ENCODE measurements at regions not wholly inside any gene's neighbourhood (a gene's known extent, or its start where the extent isn't known, plus 50 kb on each side); places are given as distances from the start of the nearest gene placed in this dataset.

DNA sequence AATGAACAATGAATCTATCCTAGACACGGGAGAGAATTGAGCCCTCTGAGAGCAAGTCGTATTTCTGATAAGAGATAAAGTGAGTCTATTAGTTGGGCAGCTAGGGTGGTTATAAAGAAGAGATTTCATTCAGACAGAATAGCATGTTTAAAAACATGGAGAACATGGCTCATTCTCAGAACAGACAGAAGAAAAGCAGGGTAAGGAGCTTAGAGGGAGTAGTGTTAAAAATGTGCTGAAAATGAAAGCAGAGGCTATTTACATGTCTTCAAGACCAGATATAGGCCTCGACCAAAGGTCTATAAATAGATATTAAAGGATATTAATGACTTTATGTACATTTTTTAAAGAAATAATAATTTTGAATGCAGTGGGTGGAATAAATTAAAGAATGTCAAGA is 149.5 kb downstream of the SLITRK1 start:
- H3K4me3 ChIP-seq (ENCODE audit: low read depth, low read length), result no peak overlapping the region
- TF ChIP-seq, protein P1, sequence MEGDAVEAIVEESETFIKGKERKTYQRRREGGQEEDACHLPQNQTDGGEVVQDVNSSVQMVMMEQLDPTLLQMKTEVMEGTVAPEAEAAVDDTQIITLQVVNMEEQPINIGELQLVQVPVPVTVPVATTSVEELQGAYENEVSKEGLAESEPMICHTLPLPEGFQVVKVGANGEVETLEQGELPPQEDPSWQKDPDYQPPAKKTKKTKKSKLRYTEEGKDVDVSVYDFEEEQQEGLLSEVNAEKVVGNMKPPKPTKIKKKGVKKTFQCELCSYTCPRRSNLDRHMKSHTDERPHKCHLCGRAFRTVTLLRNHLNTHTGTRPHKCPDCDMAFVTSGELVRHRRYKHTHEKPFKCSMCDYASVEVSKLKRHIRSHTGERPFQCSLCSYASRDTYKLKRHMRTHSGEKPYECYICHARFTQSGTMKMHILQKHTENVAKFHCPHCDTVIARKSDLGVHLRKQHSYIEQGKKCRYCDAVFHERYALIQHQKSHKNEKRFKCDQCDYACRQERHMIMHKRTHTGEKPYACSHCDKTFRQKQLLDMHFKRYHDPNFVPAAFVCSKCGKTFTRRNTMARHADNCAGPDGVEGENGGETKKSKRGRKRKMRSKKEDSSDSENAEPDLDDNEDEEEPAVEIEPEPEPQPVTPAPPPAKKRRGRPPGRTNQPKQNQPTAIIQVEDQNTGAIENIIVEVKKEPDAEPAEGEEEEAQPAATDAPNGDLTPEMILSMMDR (IDR thresholded peaks at IDR 0.05; ENCODE audit: low read depth, low read length), result no peak

- no peak overlapping the region for H3K4me3 ChIP-seq (ENCODE audit: low read depth, low read length)
- TF ChIP-seq, protein P1 (IDR thresholded peaks at IDR 0.05; ENCODE audit: low read depth, low read length), result no peak
Measured at GRCh38 chr13:83731113-83731512, 151.2 kb downstream of the SLITRK1 start.

DNA sequence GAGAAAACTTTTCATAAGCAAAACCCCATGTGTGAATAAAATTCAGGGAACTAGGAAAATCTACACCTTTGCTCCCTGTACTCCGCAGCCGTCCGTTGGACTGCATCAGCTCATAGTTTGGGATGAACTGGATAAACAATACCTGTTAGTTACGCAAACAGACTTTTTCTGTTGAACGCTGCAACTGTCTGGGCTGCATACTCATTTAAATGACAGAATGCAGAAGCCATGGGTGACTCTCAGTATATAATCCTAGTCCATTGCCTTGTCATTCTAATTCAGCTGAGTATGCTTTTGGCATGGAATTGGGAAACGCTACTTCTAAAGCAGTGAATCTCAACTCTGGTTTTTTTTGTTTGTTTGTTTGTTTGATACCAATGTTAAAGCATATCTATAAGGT is 151.6 kb downstream of the SLITRK1 start:
- no peak overlapping the region for H3K4me3 ChIP-seq (ENCODE audit: low read depth, low read length)
- TF ChIP-seq, protein P1 (IDR thresholded peaks at IDR 0.05; ENCODE audit: low read depth, low read length), result no peak

DNA sequence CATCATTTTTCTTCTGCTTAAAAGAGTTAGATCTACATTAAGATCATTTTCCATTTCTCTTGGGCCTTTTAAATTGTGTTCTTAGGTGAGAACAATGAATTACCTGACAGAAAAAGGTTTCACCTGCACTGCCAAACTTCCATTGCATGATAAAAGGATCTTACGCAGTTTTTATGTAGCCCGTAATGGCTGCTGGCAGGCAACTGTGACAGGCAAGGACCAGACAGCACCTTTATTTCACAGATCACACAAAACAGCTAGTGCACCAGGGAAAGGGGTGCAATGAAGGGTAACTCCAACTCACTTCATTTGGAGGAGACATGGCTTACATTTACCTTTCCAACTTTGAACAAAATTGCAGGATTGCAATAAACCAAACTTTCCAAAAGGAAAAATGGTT is 159.8 kb downstream of the SLITRK1 start:
- TF ChIP-seq, protein P1 (IDR thresholded peaks at IDR 0.05; ENCODE audit: low read depth, low read length), result no peak

GRCh38 chr13:83716121-83716520 is 166.2 kb downstream of the SLITRK1 start:
- TF ChIP-seq, protein P1 (IDR thresholded peaks at IDR 0.05; ENCODE audit: low read depth, low read length), result no peak

More for the DNA sequence above, 159.8 kb downstream of the SLITRK1 start:
- no peak overlapping the region for H3K4me3 ChIP-seq (ENCODE audit: low read depth, low read length)

DNA sequence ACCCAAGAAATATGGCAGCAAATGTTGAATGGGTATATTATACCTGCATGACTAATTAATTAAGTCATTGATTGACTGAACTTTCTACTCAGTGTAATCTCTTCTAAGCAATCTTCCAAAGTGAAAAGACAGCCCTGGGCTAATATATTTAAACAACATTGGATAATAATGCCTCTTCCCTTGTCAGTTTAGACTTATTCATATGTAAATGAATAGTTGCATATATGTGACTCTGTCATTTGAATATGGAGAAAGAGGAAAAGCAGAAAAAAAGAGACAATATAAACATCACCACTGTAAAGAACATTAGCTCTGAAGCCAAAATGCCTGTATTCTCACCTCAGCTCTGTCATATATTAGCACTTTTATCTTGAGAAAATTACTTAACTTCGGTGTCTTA is 168.0 kb downstream of the SLITRK1 start:
- TF ChIP-seq, protein P1 (IDR thresholded peaks at IDR 0.05; ENCODE audit: low read depth, low read length), result no peak
- H3K4me3 ChIP-seq (ENCODE audit: low read depth, low read length), result no peak overlapping the region

More at GRCh38 chr13:83716121-83716520, 166.2 kb downstream of the SLITRK1 start:
- H3K4me3 ChIP-seq (ENCODE audit: low read depth, low read length), result no peak overlapping the region

DNA sequence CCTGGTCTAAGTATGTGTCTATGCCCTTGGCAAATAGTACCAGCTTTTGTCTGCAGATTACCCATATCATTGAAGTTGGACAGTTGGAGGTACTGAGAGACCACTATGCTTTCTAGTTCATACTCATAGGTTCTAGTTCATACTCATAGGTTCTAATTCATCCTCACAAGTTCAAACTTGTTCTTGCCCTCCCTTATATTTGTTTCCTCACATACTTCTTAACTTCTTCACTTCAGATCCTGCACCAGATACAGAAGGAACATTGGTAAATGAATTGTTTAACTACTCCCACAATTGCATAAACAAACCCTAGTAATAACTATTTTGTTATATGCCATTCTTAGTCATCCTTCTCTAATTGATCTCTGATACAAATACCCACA is 172.2 kb downstream of the SLITRK1 start:
- TF ChIP-seq, protein P1 (IDR thresholded peaks at IDR 0.05; ENCODE audit: low read depth, low read length), result no peak
- H3K4me3 ChIP-seq (ENCODE audit: low read depth, low read length), result no peak overlapping the region

All from WI38 (cell line).